ENCODE measurements at regions not wholly inside any gene's neighbourhood (a gene's known extent, or its start where the extent isn't known, plus 50 kb on each side); places are given as distances from the start of the nearest gene placed in this dataset.

DNA sequence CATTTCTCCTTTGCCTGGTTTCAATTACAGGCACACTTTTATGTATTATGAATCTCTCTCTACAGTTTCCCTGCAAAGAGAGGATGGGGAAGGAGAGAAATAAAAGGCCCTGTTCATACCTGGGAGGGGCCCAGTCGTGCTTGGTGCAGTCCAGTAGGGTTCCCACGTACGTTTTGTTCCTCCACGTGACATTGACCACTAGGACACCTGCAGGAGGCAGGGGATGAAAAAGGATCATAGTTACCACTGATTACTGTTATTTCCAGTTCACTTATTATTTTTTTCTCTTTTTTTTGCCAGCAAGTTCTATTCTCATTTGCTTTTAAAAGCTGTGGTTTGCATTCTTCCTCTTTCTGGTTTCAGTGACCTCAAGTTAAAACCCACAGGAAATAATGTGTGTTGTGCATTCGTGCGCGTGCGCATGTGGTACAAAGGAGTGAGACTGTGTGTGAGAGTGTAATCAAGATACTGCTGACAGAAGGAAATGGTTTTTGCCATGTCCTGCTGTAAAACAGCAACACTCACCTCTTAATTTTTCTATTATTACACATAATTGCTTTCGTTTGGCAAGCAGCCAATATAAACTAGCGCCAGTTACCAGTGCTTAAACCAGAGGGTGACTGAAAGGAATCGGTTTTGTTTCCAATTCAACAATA lies 96.8 kb downstream of the ZNF608 start:
- H3K23me2 ChIP-seq (ENCODE audit: insufficient read length, low read depth, low read length, poor library complexity, severe bottlenecking) = peaks cover 4% of the 10 kb centered on the region
- H4K8ac ChIP-seq (replicated peaks; ENCODE audit: insufficient read length, low read depth, low read length) = no peak overlapping the region
- H3K4ac ChIP-seq (ENCODE audit: low read depth, low read length) = no peak overlapping the region
- peaks cover 2% of the 10 kb centered on the region; the same call in 1 of the 2 replicates for H3K79me2 ChIP-seq (ENCODE audit: insufficient read depth, low read length)
- H3K27me3 ChIP-seq (ENCODE audit: insufficient read depth, low read length) = no peaks in the 10 kb centered on the region
- peak overlapping the region in 1 of 3 experiments; percentile 44; a peak in 1 of 7 replicates for H3K27ac Mint-ChIP-seq
- no peak overlapping the region for H3K9ac ChIP-seq (ENCODE audit: extremely low read depth, insufficient read length, low read length)
- H2BK12ac ChIP-seq (ENCODE audit: insufficient read length, low read depth, low read length) = no peak overlapping the region
- no peaks in the 10 kb centered on the region; the same call in 1 of the 2 replicates for H3K27me3 Mint-ChIP-seq (ENCODE audit: low read depth)
- H3K56ac ChIP-seq (ENCODE audit: insufficient read length, low read depth, low read length) = no peak overlapping the region
- H3K9me3 Mint-ChIP-seq = no peaks in the 10 kb centered on the region
- H3K36me3 Mint-ChIP-seq (ENCODE audit: insufficient read depth in 1 of 3, low read depth in 3 of 3) = peaks cover 27 to 46% (median 42%) of the 10 kb centered on the region in 3 experiments
- no peak overlapping the region for H2BK5ac ChIP-seq (ENCODE audit: insufficient read length, low read length)
- H3K14ac ChIP-seq (ENCODE audit: insufficient read depth, low read length) = no peak overlapping the region
- H3K4me2 ChIP-seq (ENCODE audit: insufficient read depth, insufficient read length, low read length) = no peak overlapping the region
- H2AFZ ChIP-seq (ENCODE audit: low read length) = no peak overlapping the region
- H3K79me1 ChIP-seq (ENCODE audit: insufficient read depth, low read depth, low read length, poor library complexity, severe bottlenecking) = peaks cover 2% of the 10 kb centered on the region
- no peak overlapping the region for H3K27ac ChIP-seq (ENCODE audit: insufficient read length, low read depth, low read length)
- no peak overlapping the region for H4K5ac ChIP-seq (ENCODE audit: insufficient read length, low read depth, low read length)
- no peak overlapping the region for H3T11ph ChIP-seq (ENCODE audit: low read length)
- WGBS (ENCODE audit: extremely low coverage, insufficient read length, low lambda C conversion rate) = no CpG with 5 or more reads among the region's 11 CpGs
- no peak overlapping the region for H2AK5ac ChIP-seq (ENCODE audit: insufficient read length, low read length)
- no peak overlapping the region for H2BK120ac ChIP-seq (ENCODE audit: low read depth, low read length, poor library complexity, severe bottlenecking)
- no peak overlapping the region for H2BK15ac ChIP-seq (ENCODE audit: low read depth, low read length)
- no peak overlapping the region for H3K4me3 Mint-ChIP-seq
- no peak overlapping the region for H3K23ac ChIP-seq (ENCODE audit: insufficient read length, low read depth, low read length)
- TF ChIP-seq CTCF (conservative IDR thresholded peaks at IDR 0.05) = no peak
- peaks cover 4% of the 10 kb centered on the region; the same call in 1 of the 2 replicates for H3K4me1 ChIP-seq (ENCODE audit: insufficient read depth, low read length)
- peaks cover 42 to 52% of the 10 kb centered on the region in 2 experiments for H3K4me1 Mint-ChIP-seq
- H4K91ac ChIP-seq (ENCODE audit: insufficient read length, low read depth, low read length) = no peak overlapping the region
- DNase-seq = no peak
- H3K18ac ChIP-seq (ENCODE audit: insufficient read length, low read depth, low read length) = no peak overlapping the region
- H4K20me1 ChIP-seq (ENCODE audit: control insufficient read depth, insufficient read depth, insufficient read length) = no peaks in the 10 kb centered on the region
- H3K9me3 ChIP-seq (ENCODE audit: control insufficient read depth, low read depth, low read length) = no peaks in the 10 kb centered on the region
- H2BK20ac ChIP-seq (ENCODE audit: low read depth, low read length, poor library complexity, severe bottlenecking) = no peak overlapping the region
